Chondrocyte (in vitro differentiated cells): ENCODE measurements at regions not wholly inside any gene's neighbourhood (a gene's known extent, or its start where the extent isn't known, plus 50 kb on each side); places are given as distances from the start of the nearest gene placed in this dataset.

Source experiments
- DNase-seq: peaks from one replicate; pipeline ENCODE4 v3.0.0; 2021; ENCODE audit warnings: mixed read lengths, low spot score
- H3K27ac Mint-ChIP-seq: one replicate; pipeline ENCODE4 v1.8.0; 2021; ENCODE audit warnings: mild to moderate bottlenecking, moderate library complexity, mixed read lengths; ENCODE audit not compliant: unreplicated experiment
- H3K27me3 Mint-ChIP-seq: 2 replicates; pipeline ENCODE4 v1.8.0; 2021; ENCODE audit warnings: low read depth, mixed read lengths
- H3K36me3 Mint-ChIP-seq: 2 replicates; pipeline ENCODE4 v1.8.0; 2021; ENCODE audit warnings: low read depth, mixed read lengths
- H3K4me1 Mint-ChIP-seq: 2 replicates; pipeline ENCODE4 v1.8.0; 2021; ENCODE audit warnings: low read depth, mild to moderate bottlenecking, mixed read lengths
- H3K4me3 Mint-ChIP-seq: one replicate; pipeline ENCODE4 v1.8.0; 2021; ENCODE audit warnings: mild to moderate bottlenecking, moderate library complexity, mixed read lengths; ENCODE audit not compliant: unreplicated experiment
- H3K9me3 Mint-ChIP-seq: 2 replicates; pipeline ENCODE4 v1.8.0; 2021; ENCODE audit warnings: low read depth, mixed read lengths
- CTCF ChIP-seq: fragments of 200-600 bp; sonication (generic); IDR thresholded peaks from 2 replicates; pipeline ENCODE4 v1.5.0; 2021; ENCODE audit warnings: antibody characterized with exemption, mild to moderate bottlenecking, moderate library complexity

GRCh38 chr15:36434177-36434576 is 145.2 kb upstream of the CDIN1 start:
- H3K4me3 Mint-ChIP-seq, result no peak overlapping the region
- peaks cover 31% of the 10 kb centered on the region for H3K4me1 Mint-ChIP-seq
- no peaks in the 10 kb centered on the region for H3K9me3 Mint-ChIP-seq
- H3K36me3 Mint-ChIP-seq, result no peaks in the 10 kb centered on the region
- H3K27me3 Mint-ChIP-seq, result no peaks in the 10 kb centered on the region
- no peak for TF ChIP-seq CTCF
- H3K27ac Mint-ChIP-seq, result no peak overlapping the region
- no peak for DNase-seq

GRCh38 chr15:36438499-36438898 is 140.9 kb upstream of the CDIN1 start:
- H3K4me1 Mint-ChIP-seq, result no peaks in the 10 kb centered on the region
- no peak overlapping the region for H3K27ac Mint-ChIP-seq

GRCh38 chr15:36447373-36447772 is 132.1 kb upstream of the CDIN1 start:
- Mint-ChIP-seq H3K4me1 (peaks cover 7% of the 10 kb centered on the region), H3K36me3 (no peaks in the 10 kb centered on the region), H3K9me3 (no peaks in the 10 kb centered on the region), H3K27me3 (no peaks in the 10 kb centered on the region), H3K4me3 (no peak overlapping the region), H3K27ac (no peak overlapping the region)
- TF ChIP-seq CTCF, result no peak
- DNase-seq, result no peak

More at GRCh38 chr15:36438499-36438898, 140.9 kb upstream of the CDIN1 start:
- no peak for TF ChIP-seq CTCF
- DNase-seq, result no peak
- H3K36me3 Mint-ChIP-seq, result no peaks in the 10 kb centered on the region
- no peaks in the 10 kb centered on the region for H3K27me3 Mint-ChIP-seq
- no peak overlapping the region for H3K4me3 Mint-ChIP-seq
- H3K9me3 Mint-ChIP-seq, result no peaks in the 10 kb centered on the region

- Mint-ChIP-seq H3K4me1 (peaks cover 7% of the 10 kb centered on the region), H3K27ac (no peak overlapping the region), H3K27me3 (no peaks in the 10 kb centered on the region), H3K4me3 (no peak overlapping the region), H3K36me3 (no peaks in the 10 kb centered on the region), H3K9me3 (no peaks in the 10 kb centered on the region)
- no peak for DNase-seq
- TF ChIP-seq CTCF, result no peak
These were observed 131.0 kb upstream of the CDIN1 start for GRCh38 chr15:36448418-36448817.

- Mint-ChIP-seq H3K4me1 (peaks cover 7% of the 10 kb centered on the region), H3K27ac (no peak overlapping the region), H3K4me3 (no peak overlapping the region), H3K27me3 (no peaks in the 10 kb centered on the region), H3K9me3 (no peaks in the 10 kb centered on the region), H3K36me3 (no peaks in the 10 kb centered on the region)
- no peak for DNase-seq
- no peak for TF ChIP-seq CTCF
These were observed 130.3 kb upstream of the CDIN1 start for GRCh38 chr15:36449084-36449661.
